ENCODE measurements at regions not wholly inside any gene's neighbourhood (a gene's known extent, or its start where the extent isn't known, plus 50 kb on each side); places are given as distances from the start of the nearest gene placed in this dataset.
"Not testable (repeated sequence)": the region's sequence is repeated elsewhere in the genome, so short reads cannot be mapped to it uniquely, and the experiment has no call there.

DNA sequence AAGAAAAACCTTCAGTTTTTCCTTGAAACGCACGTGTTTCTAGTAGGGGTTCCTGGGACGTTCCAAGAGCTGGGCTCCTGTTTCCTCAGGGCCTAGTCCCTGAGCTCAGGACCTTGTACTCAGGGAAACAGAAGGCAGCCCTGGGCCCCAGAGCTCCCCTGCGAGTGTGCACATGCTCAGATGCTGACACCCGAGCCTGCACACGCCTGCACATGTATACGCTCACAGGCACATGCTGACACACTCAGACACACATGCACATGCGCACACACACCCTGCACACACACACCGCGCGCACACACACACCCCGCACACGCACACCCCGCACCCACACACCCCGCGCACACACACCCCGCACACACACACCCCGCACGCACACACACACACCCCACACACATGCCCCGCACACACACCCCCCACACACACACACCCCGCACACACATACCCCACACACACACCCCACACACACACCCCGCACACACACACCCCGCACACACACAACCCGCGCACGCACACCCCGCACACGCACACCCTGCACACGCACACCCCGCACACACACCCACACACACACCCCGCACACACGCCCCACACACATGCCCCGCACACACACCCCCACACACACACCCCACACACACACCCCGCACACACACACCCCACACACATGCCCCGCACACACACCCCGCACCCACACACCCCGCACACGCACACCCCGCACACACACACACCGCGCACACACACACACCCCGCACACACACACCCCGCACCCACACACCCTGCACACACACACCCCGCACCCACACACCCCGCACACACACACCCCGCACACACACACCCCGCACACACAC, 52.2 kb downstream of the CALML3 start:
- no peak for DNase-seq

DNA sequence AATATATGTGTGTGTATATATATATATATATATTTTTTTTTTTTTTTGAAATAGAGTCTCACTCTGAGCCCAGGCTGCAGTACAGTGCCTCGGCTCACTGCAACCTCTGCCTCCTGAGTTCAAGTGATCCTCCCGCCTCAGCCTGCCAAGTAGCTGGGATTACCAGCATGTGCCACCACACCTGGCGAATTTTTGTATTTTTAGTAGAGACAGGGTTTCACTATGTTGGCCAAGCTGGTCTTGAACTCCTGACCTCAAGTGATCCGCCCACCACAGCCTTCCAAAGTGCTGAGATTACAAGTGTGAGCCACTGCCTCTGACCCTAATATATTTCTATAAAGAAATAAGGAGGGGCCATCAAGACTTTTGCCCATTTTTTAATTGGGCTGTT, 55.3 kb downstream of the CALML3 start:
- not testable (repeated sequence) for DNase-seq

DNA sequence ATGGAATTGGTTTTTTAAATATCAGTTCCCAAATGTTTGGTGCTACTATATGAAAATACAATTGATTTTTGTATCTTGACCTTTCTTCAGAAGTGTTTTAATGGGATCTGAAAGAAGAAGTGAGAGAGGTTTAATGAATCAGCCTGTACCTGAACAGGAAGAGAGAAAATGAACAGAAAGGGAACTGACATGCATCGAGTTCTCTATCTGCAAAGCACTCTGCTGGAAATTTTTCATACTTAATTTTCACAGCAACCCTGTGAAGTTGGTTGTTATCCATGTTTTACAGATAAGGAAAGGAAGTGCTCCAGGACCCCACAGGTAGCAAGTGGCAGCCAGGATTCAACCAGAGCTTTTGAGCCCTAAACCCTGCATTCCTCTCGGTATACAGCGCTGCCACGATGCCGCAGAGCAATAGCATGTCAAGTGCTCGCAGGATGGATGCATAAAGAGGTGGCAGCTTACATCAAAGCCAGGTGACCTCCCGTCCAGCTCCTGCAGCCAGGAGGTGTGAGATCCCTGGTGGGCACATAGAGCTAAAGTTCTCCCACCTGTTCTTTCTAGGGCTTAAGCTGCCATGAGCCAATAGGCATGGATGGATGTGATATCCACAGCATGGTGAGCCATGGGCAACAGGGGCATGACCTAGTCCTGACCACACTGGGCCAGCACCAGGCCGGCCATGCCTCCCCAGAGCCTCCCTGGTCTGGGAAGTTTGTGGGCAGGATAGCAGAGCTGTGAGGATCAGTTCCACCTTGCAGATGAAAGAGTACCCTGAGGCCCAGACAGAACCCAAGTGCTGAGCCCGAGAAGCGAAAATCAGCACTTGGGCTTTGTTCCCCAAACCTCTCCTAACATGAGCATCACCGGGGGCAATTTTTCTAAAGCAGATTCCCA, 57.2 kb downstream of the CALML3 start:
- DNase-seq, result no peak

DNA sequence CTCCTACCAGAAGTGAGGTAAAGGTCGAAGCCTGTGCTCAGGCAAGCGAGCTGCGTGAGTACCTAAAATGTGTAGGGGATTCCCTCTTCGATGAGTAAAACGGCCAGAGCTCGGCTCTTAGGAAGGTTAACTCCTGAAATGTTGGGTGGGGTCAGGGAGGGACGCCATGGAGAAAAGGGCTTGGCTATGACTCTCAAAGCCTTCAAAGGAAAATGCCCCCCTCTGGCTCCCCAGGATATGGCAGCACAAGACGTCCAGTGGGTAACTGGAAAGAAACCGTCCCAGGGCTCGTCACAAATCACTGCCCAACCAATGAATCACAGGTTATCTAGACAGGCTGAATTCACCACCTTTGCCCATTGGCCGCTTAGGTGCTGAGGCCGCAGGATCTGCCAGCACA, 58.0 kb downstream of the CALML3 start:
- DNase-seq, result no peak

DNA sequence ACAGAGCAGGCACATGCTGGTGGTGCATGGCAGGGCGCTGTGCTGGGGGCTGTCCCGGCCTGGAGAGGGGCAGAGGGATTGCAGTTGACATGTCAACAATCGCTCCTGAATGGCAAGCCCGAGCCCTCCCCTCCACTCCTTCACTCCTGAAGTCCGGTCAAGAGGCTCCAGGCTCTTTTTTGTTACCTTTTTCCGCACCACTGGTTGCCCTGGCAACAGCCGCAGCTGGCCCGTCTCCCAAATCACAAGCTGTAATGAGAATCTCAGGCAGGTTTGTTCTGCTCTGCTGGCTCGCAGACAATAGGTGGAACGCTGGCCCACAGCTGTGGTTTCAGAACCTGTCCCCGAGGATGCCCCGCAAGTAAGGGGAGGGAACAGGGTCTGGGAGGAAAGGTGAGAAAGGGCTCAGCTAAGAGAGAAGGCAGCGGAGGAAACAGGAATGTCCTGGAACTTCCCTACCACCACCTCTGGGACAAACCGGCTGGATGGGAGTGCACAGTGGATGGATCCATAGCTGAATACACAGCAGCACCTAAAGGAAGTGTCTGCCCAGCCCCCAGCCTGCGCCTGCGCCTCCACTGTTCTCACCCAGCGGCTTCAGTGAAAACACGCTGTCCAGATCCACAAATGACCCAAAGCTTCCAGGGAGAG, 58.9 kb downstream of the CALML3 start:
- peak; percentile 91 for DNase-seq

DNA sequence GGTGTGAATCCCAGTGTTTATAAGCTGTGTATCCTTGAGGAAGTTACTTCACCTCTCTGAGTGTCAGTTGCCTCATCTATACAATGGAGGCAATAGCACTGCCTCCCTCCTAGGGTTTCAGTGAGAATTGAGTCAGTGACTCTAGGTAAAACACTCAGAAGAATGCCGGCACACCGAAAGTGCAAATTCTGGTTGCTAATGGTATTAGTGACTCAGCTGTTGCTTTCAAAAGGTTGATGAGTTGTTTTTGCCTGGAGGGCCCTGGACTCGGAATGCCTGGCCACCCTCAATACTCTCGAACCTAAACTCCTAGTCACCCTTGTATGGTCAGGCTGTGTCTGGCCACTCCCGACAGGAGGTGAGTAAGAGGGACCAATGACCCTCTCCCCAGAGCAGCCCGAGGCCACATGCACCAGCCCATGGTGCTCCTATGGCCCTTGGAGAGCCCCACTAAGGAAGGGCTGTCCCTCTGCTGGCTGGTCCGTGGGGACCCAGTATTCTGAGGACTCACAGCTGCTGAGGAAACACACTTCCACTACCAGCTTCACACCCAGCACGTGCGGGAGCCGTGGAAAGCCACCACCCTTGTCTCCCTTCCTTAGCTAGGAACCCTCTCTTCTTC, 60.2 kb downstream of the CALML3 start:
- DNase-seq, result no peak

DNA sequence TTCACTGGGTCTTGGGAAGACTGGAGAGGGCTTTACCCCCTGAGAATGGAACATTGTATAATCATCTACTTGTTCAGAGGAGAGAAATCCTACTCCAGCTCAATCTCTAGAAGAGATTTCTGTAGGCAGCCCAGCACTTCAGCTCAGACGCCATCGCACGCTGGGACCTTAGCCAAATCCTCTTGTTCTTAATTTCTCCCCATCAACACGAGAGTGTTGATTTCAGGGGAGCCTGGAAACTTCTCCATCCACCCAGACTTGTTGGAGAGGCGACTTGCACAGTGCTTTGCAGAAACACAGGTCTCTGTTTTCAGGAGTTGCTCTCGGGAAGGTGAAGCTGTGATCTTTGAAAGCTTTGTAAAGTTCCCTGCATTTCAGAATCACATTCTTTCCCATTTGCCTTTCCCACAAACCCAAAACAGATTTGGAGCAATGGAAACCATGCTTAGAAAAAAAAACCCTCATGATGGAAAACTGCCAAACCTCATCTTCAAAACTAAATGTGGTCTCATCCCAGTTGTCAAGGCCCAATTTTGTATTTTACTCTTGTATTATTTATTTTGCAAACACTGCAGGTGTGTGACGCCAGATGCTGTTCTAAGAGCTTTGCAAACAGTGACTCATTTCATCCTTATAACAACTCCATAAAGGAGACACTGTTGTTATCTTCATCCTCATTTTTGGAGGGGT, 60.9 kb downstream of the CALML3 start:
- DNase-seq, result peak; percentile 57

DNA sequence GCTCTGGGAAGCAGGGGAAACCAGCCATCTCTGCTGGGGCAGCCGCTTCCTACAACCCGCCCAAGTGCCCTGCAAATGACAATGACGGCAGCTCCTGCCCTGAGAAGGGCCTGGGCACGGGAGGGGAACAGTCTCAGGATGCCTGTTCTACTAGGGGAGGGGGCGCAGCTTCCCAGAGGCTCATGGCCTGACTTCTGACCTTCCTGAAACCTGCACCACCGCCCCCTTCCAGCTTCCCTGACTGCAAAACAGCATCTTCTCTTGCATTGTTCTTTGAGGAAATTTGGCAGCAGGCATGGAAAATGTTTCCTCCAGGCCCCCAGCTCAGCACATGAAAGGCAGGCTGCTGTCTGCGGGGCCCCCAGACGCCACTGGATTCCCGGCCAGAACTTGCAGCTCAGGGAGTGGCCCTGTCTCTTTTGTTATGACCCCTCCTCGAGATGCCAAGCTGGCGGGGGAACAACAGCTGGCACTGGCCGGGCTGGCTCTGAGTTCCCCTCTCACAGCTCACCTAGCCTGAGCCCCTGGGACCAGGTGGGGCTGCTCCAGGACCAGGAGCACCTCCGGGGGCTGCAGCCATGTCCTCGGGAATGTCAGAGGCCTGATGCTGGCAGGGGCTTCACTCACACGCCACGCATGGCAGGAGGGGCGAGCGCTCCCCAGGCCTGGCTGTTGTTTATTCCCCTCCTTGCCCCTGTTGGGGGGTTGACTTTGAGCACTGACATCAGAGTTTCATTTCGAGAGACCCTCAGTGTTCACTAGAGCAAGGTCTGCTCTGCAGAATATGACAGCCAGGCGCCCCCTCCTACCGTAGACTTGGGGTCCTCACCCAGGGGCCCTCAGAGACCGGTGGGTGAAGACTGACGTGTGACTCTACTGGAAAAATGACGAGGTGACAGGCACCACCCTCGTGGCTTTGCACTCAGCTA, 62.7 kb downstream of the CALML3 start:
- DNase-seq, result no peak

DNA sequence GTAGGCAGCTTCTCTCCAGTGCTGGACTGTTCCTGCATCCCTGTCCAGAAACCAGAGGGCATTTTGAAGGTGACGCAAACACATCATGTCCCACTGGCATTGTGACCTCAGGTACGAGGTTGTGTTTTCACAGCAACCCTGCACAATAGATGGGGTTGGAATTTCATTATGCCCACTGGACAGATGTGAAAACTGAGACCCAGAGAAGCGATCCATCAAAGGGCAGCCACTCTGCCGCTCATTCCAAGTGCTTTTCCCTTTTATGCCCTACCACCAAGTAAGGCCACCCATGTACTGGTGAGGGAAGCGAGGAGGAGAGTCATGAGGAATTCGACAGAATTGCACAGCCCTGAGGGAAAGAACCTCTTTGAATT, 63.3 kb downstream of the CALML3 start:
- DNase-seq, result no peak

DNA sequence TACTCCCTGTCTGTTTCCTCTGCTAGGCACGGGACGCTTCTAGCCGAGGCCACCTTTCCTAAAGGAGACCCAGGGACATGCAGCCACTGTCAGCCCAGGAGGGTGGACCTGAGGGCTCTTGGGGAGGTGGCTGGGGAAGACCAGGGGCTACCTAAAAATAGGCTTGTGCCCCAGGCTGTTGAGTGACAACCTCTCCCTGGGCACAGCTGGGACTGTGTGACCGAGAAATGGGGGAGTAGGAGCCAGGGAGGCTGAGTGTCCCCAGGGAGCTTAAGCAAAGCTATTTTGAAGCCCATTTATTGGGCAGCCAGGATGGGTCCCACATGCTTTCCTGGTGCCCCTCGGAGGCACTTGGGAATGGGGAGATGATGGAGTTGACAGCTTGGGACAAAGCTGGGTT, 63.8 kb downstream of the CALML3 start:
- DNase-seq, result no peak
